ENCODE measurements at regions not wholly inside any gene's neighbourhood (a gene's known extent, or its start where the extent isn't known, plus 50 kb on each side); places are given as distances from the start of the nearest gene placed in this dataset.

DNA sequence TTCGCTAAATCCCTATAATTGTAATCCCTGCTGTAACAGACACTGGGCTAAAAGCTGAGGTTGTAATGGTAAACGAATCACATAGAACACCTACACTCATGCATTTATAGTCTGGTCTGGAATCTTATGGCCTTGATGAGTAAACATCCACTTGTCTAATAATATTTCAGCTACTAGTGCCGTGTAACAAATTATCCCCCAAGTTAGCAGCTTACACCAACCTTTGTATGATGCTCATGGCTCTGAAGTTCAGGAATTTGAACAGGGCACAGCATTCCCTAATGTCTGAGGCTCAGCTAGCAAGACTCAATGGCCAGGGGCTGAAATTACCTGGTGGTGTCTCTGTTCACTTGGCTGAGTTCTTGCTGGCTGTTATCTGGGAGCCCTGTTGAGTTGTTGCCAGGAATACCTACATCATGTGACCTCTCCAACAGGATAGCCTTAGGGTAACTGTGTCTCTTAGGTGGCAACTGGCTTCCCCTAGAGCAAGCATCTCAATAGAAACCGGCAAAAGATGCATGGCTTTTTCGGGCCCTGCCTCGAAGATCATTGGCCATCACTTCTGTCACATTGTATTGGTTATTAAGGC, 100.9 kb upstream of the TMEM170B start:
- TF ChIP-seq, protein P1, sequence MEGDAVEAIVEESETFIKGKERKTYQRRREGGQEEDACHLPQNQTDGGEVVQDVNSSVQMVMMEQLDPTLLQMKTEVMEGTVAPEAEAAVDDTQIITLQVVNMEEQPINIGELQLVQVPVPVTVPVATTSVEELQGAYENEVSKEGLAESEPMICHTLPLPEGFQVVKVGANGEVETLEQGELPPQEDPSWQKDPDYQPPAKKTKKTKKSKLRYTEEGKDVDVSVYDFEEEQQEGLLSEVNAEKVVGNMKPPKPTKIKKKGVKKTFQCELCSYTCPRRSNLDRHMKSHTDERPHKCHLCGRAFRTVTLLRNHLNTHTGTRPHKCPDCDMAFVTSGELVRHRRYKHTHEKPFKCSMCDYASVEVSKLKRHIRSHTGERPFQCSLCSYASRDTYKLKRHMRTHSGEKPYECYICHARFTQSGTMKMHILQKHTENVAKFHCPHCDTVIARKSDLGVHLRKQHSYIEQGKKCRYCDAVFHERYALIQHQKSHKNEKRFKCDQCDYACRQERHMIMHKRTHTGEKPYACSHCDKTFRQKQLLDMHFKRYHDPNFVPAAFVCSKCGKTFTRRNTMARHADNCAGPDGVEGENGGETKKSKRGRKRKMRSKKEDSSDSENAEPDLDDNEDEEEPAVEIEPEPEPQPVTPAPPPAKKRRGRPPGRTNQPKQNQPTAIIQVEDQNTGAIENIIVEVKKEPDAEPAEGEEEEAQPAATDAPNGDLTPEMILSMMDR (IDR thresholded peaks at IDR 0.05), result no peak
- TF ChIP-seq POLR2A (IDR thresholded peaks at IDR 0.05), result no peak
